WTC11 (cell line): ENCODE measurements at regions not wholly inside any gene's neighbourhood (a gene's known extent, or its start where the extent isn't known, plus 50 kb on each side); places are given as distances from the start of the nearest gene placed in this dataset.

ENCODE experiments used
- ATAC-seq: fragments of 200-7000 bp; cut with Tn5 transposase; 2 replicates; pipeline ENCODE4 v1.10.0; 2021; ENCODE audit warnings: mild to moderate bottlenecking, moderate library complexity
- CTCF ChIA-PET: fragments of 300-600 bp; sonication (Branson Sonifier 250); formaldehyde crosslinking; loops from one replicate; lab custom pipeline; 2021; ENCODE audit warnings: antibody characterized with exemption; lab: Charles Lee
- POLR2A ChIA-PET: fragments of 350-600 bp; sonication (Branson Sonifier 250); formaldehyde crosslinking; loops from one replicate; lab custom pipeline; 2021; ENCODE audit warnings: antibody characterized with exemption; lab: Charles Lee
- DNase-seq: peaks from one replicate; pipeline ENCODE4 v3.0.0; 2021; ENCODE audit warnings: low spot score
- H3K27ac Mint-ChIP-seq: 2 replicates; pipeline ENCODE4 v1.8.0; 2021; ENCODE audit warnings: mixed read lengths
- H3K27me3 Mint-ChIP-seq: 2 replicates; pipeline ENCODE4 v1.8.0; 2021; ENCODE audit warnings: low read depth, mild to moderate bottlenecking, moderate library complexity, mixed read lengths
- H3K36me3 Mint-ChIP-seq: 2 replicates; pipeline ENCODE4 v1.8.0; 2021; ENCODE audit warnings: mixed read lengths
- H3K4me1 Mint-ChIP-seq: 2 replicates; pipeline ENCODE4 v1.8.0; 2022; ENCODE audit warnings: mixed read lengths
- H3K4me3 Mint-ChIP-seq: 2 replicates; pipeline ENCODE4 v1.8.0; 2021; ENCODE audit warnings: mild to moderate bottlenecking, moderate library complexity, mixed read lengths
- H3K9me3 Mint-ChIP-seq: 2 replicates; pipeline ENCODE4 v1.8.0; 2021; ENCODE audit warnings: mixed read lengths
- ATF2 ChIP-seq: sonication (generic); formaldehyde crosslinking; IDR thresholded peaks from 2 replicates; pipeline ENCODE4 v1.8.1; 2022; ENCODE audit warnings: low read depth, missing genetic modification reagents, borderline replicate concordance
- ATF3 ChIP-seq: sonication (generic); formaldehyde crosslinking; conservative IDR thresholded peaks from 2 replicates; pipeline ENCODE4 v1.8.1; 2022; ENCODE audit warnings: mild to moderate bottlenecking, missing genetic modification reagents
- CBFB ChIP-seq: sonication (generic); formaldehyde crosslinking; IDR thresholded peaks from 2 replicates; pipeline ENCODE4 v1.8.1; 2022; ENCODE audit warnings: mild to moderate bottlenecking, low read depth, missing genetic modification reagents
- CREB1 ChIP-seq: sonication (generic); formaldehyde crosslinking; IDR thresholded peaks from 2 replicates; pipeline ENCODE4 v1.8.0; 2023; ENCODE audit warnings: mild to moderate bottlenecking, missing genetic modification reagents
- EMX1 ChIP-seq: fragments of 250-450 bp; sonication (Bioruptor Pico); IDR thresholded peaks from 2 replicates; pipeline ENCODE4 v1.8.0; 2021; ENCODE audit warnings: mild to moderate bottlenecking
- GRHL2 ChIP-seq: fragments of 250-450 bp; sonication (Bioruptor Pico); IDR thresholded peaks from 2 replicates; pipeline ENCODE4 v1.8.0; 2022; ENCODE audit warnings: mild to moderate bottlenecking, moderate library complexity; ENCODE audit not compliant: insufficient replicate concordance, severe bottlenecking
- MXD4 ChIP-seq: fragments of 250-450 bp; sonication (Bioruptor Pico); IDR thresholded peaks from 2 replicates; pipeline ENCODE4 v1.8.0; 2021; ENCODE audit warnings: mild to moderate bottlenecking, moderate library complexity, borderline replicate concordance
- PRRX2 ChIP-seq: fragments of 250-450 bp; sonication (Bioruptor Pico); IDR thresholded peaks from 2 replicates; pipeline ENCODE4 v1.8.0; 2021; ENCODE audit warnings: mild to moderate bottlenecking
- SMAD3 ChIP-seq: sonication (generic); formaldehyde crosslinking; IDR thresholded peaks from 2 replicates; pipeline ENCODE4 v1.8.0; 2022; ENCODE audit warnings: missing genetic modification reagents, mild to moderate bottlenecking, borderline replicate concordance
- TEAD4 ChIP-seq: sonication (generic); formaldehyde crosslinking; IDR thresholded peaks from 2 replicates; pipeline ENCODE4 v1.8.0; 2022; ENCODE audit warnings: mild to moderate bottlenecking, missing genetic modification reagents
- ZBTB43 ChIP-seq: sonication (generic); formaldehyde crosslinking; IDR thresholded peaks from 2 replicates; pipeline ENCODE4 v1.8.1; 2023; ENCODE audit warnings: mild to moderate bottlenecking, missing genetic modification reagents
- ZNF281 ChIP-seq: sonication (generic); formaldehyde crosslinking; IDR thresholded peaks from 2 replicates; pipeline ENCODE4 v1.8.0; 2023; ENCODE audit warnings: mild to moderate bottlenecking, missing genetic modification reagents
- ZNF425 ChIP-seq: fragments of 250-450 bp; sonication (Bioruptor Pico); conservative IDR thresholded peaks from 2 replicates; pipeline ENCODE4 v1.9.0; 2021; ENCODE audit warnings: mild to moderate bottlenecking

GRCh38 chr3:71961891-71962290 lies 176.9 kb upstream of the PROK2 start (continued):
- TF ChIP-seq ZBTB43 (CRISPR knock-in tag), result no peak
- TF ChIP-seq MXD4 (CRISPR knock-in tag), result no peak

- CTCF ChIA-PET, result interaction anchor here (1.8 kb wide), 1 partner anchor 86 kb away, joined by 8 read pairs; no protein-coding TSS in a partner anchor
- peaks cover 33% of the 10 kb centered on the region for H3K4me1 Mint-ChIP-seq
- no peaks in the 10 kb centered on the region; the same call in 1 of the 2 replicates for H3K27me3 Mint-ChIP-seq
- ATAC-seq (no peak), DNase-seq (no peak)
- H3K9me3 Mint-ChIP-seq, result peaks cover 10% of the 10 kb centered on the region
- peaks cover 8% of the 10 kb centered on the region for H3K36me3 Mint-ChIP-seq
- no peak overlapping the region for H3K4me3 Mint-ChIP-seq
- TF ChIP-seq ATF2 (CRISPR knock-in tag) (no peak), ZNF281 (no peak), TEAD4 (CRISPR knock-in tag) (no peak), PRRX2 (CRISPR knock-in tag) (no peak), CBFB (CRISPR knock-in tag) (no peak), ZNF425 (no peak), EMX1 (CRISPR knock-in tag) (no peak), CREB1 (CRISPR knock-in tag) (no peak), SMAD3 (CRISPR knock-in tag) (no peak), GRHL2 (CRISPR knock-in tag) (no peak)
- POLR2A ChIA-PET, result interaction anchor here (0.8 kb wide), 1 partner anchor 24 kb away, joined by 3 read pairs; no protein-coding TSS in a partner anchor
- no peak overlapping the region for H3K27ac Mint-ChIP-seq
These were observed 176.4 kb upstream of the PROK2 start for GRCh38 chr3:71961378-71961777.

- Mint-ChIP-seq H3K9me3 (peaks cover 10% of the 10 kb centered on the region), H3K4me3 (no peak overlapping the region), H3K4me1 (peaks cover 54% of the 10 kb centered on the region), H3K27ac (no peak overlapping the region), H3K27me3 (no peaks in the 10 kb centered on the region; the same call in 1 of the 2 replicates), H3K36me3 (peaks cover 8% of the 10 kb centered on the region)
- ChIA-PET POLR2A (no interaction called here), CTCF (interaction anchor here (1.2 to 1.6 kb wide), 2 partner anchors 28 to 83 kb away, joined by 3 to 4 read pairs; no protein-coding TSS in a partner anchor)
- ATAC-seq, result no peak
- no peak for DNase-seq
- TF ChIP-seq ATF3 (CRISPR knock-in tag), result no peak
These were observed 173.6 kb upstream of the PROK2 start for GRCh38 chr3:71958533-71958932.
